ENCODE measurements at regions not wholly inside any gene's neighbourhood (a gene's known extent, or its start where the extent isn't known, plus 50 kb on each side); places are given as distances from the start of the nearest gene placed in this dataset.

- no peak for TF ChIP-seq ZBTB33 (IDR thresholded peaks at IDR 0.05)
- no peak for TF ChIP-seq NKRF (conservative IDR thresholded peaks at IDR 0.05)
- TF ChIP-seq PAX5 (IDR thresholded peaks at IDR 0.05; ENCODE audit: borderline replicate concordance, low read depth, low read length) = no peak
Measured at GRCh38 chr20:5265662-5265985, 51.1 kb downstream of the PROKR2 start (continued).

- in situ Hi-C loops (cut with MboI) (no loop called here), intact Hi-C loops (cut with micrococcal nuclease; ENCODE audit: unreplicated experiment) (no loop called here)
- Histone ChIP-seq H3K4me3 (no peak overlapping the region), H3K36me3 (ENCODE audit: control insufficient read depth in 2 of 2, insufficient read depth in 2 of 2, low read length in 1 of 2) (no peaks in the 10 kb centered on the region), H3K27me3 (replicated peaks in 1 of 2; ENCODE audit: control insufficient read depth in 2 of 2, insufficient read depth in 2 of 2, low read length in 1 of 2) (peaks cover 0 to 2% of the 10 kb centered on the region in 2 experiments; a peak in 2 of 4 replicates), H3K9me3 (replicated peaks; ENCODE audit: control insufficient read depth, insufficient read depth, low read length) (no peaks in the 10 kb centered on the region), H3K27ac (ENCODE audit: control insufficient read depth, insufficient read depth) (no peak overlapping the region), H3K9ac (ENCODE audit: control insufficient read depth, insufficient read depth, low read length) (no peak overlapping the region), H3K4me1 (ENCODE audit: control insufficient read depth, insufficient read depth, low read length) (no peaks in the 10 kb centered on the region), H3K4me2 (ENCODE audit: control insufficient read depth, insufficient read depth) (no peak overlapping the region), H2AFZ (ENCODE audit: control insufficient read depth, low read depth, low read length) (no peak overlapping the region), H4K20me1 (ENCODE audit: control insufficient read depth, insufficient read depth) (no peaks in the 10 kb centered on the region), H3K79me2 (ENCODE audit: control insufficient read depth, insufficient read depth, low read length) (no peaks in the 10 kb centered on the region)
- 26% methylated on average over 11 of the region's 11 CpGs for WGBS (ENCODE audit: insufficient coverage, insufficient replicate concordance, low lambda C conversion rate, missing lambda C conversion rate)
- POLR2A ChIA-PET = no interaction called here
- DNase-seq (ENCODE audit: low read depth, low spot score) (no peak), ATAC-seq (no peak), FAIRE-seq (no peak)
- RAD21 ChIA-PET (ENCODE audit: unreplicated experiment) = no interaction called here
- BruUV-seq (replicated peaks) = no TSS peak
- SMC1A ChIA-PET (ENCODE audit: uncharacterized antibody, unreplicated experiment) = interaction anchor here (0.6 kb wide), 1 partner anchor 20 kb away, joined by 3 read pairs; no protein-coding TSS in a partner anchor
- CTCF ChIA-PET = interaction anchor here (0.5 to 0.7 kb wide), 2 partner anchors 42 to 896 kb away, joined by 3 read pairs; no protein-coding TSS in a partner anchor
- no peak for TF ChIP-seq GABPA (IDR thresholded peaks at IDR 0.05; ENCODE audit: low read depth)
- no peak for TF ChIP-seq TCF3 (IDR thresholded peaks at IDR 0.05; ENCODE audit: borderline replicate concordance, insufficient read depth, low read depth, low read length)
- no peak for TF ChIP-seq PRDM15 (CRISPR knock-in tag; IDR thresholded peaks at IDR 0.05)
- TF ChIP-seq REST (IDR thresholded peaks at IDR 0.05; ENCODE audit: low read depth, low read length) = no peak
- TF ChIP-seq NFIC (IDR thresholded peaks at IDR 0.05; ENCODE audit: low read depth, low read length) = no peak
- TF ChIP-seq YBX1 (IDR thresholded peaks at IDR 0.05) = no peak
Measured at GRCh38 chr20:5264807-5265661, 51.7 kb downstream of the PROKR2 start.
